AG04450 (cell line): ENCODE measurements at regions not wholly inside any gene's neighbourhood (a gene's known extent, or its start where the extent isn't known, plus 50 kb on each side); places are given as distances from the start of the nearest gene placed in this dataset.
"Not testable (repeated sequence)": the region's sequence is repeated elsewhere in the genome, so short reads cannot be mapped to it uniquely, and the experiment has no call there.

ENCODE experiments used
- CTCF ChIA-PET: fragments of 300-600, 350-600 bp; formaldehyde crosslinking; extraction: SDS; loops from one replicate; lab custom pipeline; 2022; ENCODE audit warnings: antibody characterized with exemption, inconsistent platforms; lab: Charles Lee
- POLR2A ChIA-PET: fragments of 350-600 bp; formaldehyde crosslinking; extraction: SDS; loops from one replicate; lab custom pipeline; 2021; ENCODE audit warnings: antibody characterized with exemption, inconsistent platforms; lab: Yijun Ruan, JAX
- DNase-seq: peaks from one replicate; pipeline ENCODE4 v3.0.0-alpha.2; 2011; ENCODE audit warnings: low read depth, low spot score
- H3K27ac ChIP-seq: one replicate; pipeline ENCODE4 v1.5.1; 2012; ENCODE audit warnings: low read depth, low read length, control low read depth
- H3K27me3 ChIP-seq: one replicate; pipeline ENCODE4 v1.6.0; 2012; ENCODE audit warnings: low read length; ENCODE audit not compliant: control insufficient read depth, insufficient read depth
- H3K4me3 ChIP-seq: 2 replicates; pipeline ENCODE4 v1.5.1; 2011; ENCODE audit warnings: mild to moderate bottlenecking, low read depth, low read length, control low read depth
- H3K9me3 ChIP-seq: 2 replicates; pipeline ENCODE4 v1.5.1; 2012; ENCODE audit warnings: low read length; ENCODE audit not compliant: control insufficient read depth, insufficient read depth
- CTCF ChIP-seq: IDR thresholded peaks from 2 replicates; pipeline ENCODE4 v1.5.1; 2011; ENCODE audit warnings: low read depth, low read length, control low read depth, inconsistent platforms

GRCh38 chr14:106599209-106599608 is 1072.8 kb downstream of the TMEM121 start:
- ChIA-PET CTCF (no interaction called here), POLR2A (no interaction called here)
- Histone ChIP-seq H3K27me3 (no peaks in the 10 kb centered on the region), H3K4me3 (no peak overlapping the region), H3K9me3 (peaks cover 17% of the 10 kb centered on the region; the same call in 1 of the 2 replicates), H3K27ac (no peak overlapping the region)
- DNase-seq: no peak
- TF ChIP-seq CTCF: no peak

GRCh38 chr14:106605548-106606448 is 1079.4 kb downstream of the TMEM121 start:
- no peak for DNase-seq
- no peak for TF ChIP-seq CTCF
- Histone ChIP-seq H3K27ac (no peak overlapping the region), H3K27me3 (no peaks in the 10 kb centered on the region), H3K9me3 (peaks cover 38% of the 10 kb centered on the region), H3K4me3 (no peak overlapping the region)
- POLR2A ChIA-PET: no interaction called here
- CTCF ChIA-PET: no interaction called here

GRCh38 chr14:106606936-106607335 is 1080.6 kb downstream of the TMEM121 start:
- Histone ChIP-seq H3K27ac (no peak overlapping the region), H3K4me3 (no peak overlapping the region), H3K27me3 (no peaks in the 10 kb centered on the region), H3K9me3 (peaks cover 45% of the 10 kb centered on the region)
- ChIA-PET CTCF (no interaction called here), POLR2A (no interaction called here)
- DNase-seq: no peak
- TF ChIP-seq CTCF: no peak

GRCh38 chr14:106610691-106611090 is 1084.3 kb downstream of the TMEM121 start:
- Histone ChIP-seq H3K4me3 (no peak overlapping the region), H3K27me3 (no peaks in the 10 kb centered on the region), H3K9me3 (peaks cover 37% of the 10 kb centered on the region), H3K27ac (no peak overlapping the region)
- TF ChIP-seq CTCF: no peak
- ChIA-PET CTCF (no interaction called here), POLR2A (no interaction called here)
- no peak for DNase-seq

- Histone ChIP-seq H3K9me3 (peaks cover 35% of the 10 kb centered on the region), H3K4me3 (no peak overlapping the region), H3K27me3 (no peaks in the 10 kb centered on the region), H3K27ac (no peak overlapping the region)
- no peak for TF ChIP-seq CTCF
- ChIA-PET CTCF (no interaction called here), POLR2A (no interaction called here)
- DNase-seq: no peak
Observed at GRCh38 chr14:106613256-106613655, 1086.9 kb downstream of the TMEM121 start.

GRCh38 chr14:106618471-106618951 is 1092.1 kb downstream of the TMEM121 start:
- H3K9me3 ChIP-seq: peaks cover 26% of the 10 kb centered on the region
- POLR2A ChIA-PET, CTCF ChIA-PET, DNase-seq, H3K27ac ChIP-seq, H3K4me3 ChIP-seq, H3K27me3 ChIP-seq: not testable (repeated sequence)
